Head of caudate nucleus (tissue), 42 donors: ENCODE measurements at regions not wholly inside any gene's neighbourhood (a gene's known extent, or its start where the extent isn't known, plus 50 kb on each side); places are given as distances from the start of the nearest gene placed in this dataset.

Experiments
- DNase-seq, 42 donors: peaks; one replicate each; pipeline versions ENCODE4 v3.0.0 to v3.0.0-alpha.2; 2020 to 2021; ENCODE audit warnings: mixed read lengths in 7 of 42
- intact Hi-C: fragments of 100-400 bp; cut with DNase I; formaldehyde crosslinking; loops from one replicate; pipeline ENCODE4 v1.15.0; 2022

DNA sequence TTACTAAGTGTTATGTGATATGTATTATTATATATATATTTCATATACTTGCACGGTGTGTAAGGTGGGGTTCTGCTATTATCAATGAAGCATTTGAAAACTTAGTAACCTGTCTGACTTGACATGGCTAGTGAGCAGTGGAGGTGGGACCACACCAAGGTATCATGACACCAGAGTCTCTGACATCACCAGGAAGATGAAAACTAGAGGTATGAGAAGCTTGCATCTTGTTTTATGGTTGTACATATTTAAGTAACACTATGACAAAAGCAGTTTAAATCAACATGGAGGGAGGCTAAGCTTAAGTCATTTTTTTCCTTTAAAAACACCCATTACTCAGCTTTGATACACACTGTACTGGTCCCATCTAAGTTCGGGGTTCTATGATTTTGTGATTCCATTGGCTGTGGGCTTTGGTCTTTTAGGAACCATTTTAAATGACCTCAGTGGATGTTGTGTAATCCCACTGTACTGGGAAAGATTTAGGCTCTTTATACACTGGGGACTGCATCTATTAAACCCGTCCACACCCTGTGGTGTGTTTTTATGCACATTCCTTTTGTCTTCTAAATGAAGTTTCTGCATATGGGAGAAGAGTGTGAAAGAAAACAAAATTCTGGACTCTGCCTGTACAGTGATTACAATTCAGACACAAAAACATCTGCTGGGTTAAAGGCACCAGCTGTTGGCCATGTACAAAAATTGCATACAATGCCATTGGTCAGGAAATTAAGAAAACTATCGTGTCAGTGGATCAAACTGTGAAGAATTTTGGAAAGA lies 570.6 kb downstream of the SPRY1 start:
- no peak for DNase-seq
- intact Hi-C loops: no loop called here

GRCh38 chr4:123972031-123972430 lies 575.4 kb downstream of the SPRY1 start:
- no peak for DNase-seq
- intact Hi-C loops: no loop called here

DNA sequence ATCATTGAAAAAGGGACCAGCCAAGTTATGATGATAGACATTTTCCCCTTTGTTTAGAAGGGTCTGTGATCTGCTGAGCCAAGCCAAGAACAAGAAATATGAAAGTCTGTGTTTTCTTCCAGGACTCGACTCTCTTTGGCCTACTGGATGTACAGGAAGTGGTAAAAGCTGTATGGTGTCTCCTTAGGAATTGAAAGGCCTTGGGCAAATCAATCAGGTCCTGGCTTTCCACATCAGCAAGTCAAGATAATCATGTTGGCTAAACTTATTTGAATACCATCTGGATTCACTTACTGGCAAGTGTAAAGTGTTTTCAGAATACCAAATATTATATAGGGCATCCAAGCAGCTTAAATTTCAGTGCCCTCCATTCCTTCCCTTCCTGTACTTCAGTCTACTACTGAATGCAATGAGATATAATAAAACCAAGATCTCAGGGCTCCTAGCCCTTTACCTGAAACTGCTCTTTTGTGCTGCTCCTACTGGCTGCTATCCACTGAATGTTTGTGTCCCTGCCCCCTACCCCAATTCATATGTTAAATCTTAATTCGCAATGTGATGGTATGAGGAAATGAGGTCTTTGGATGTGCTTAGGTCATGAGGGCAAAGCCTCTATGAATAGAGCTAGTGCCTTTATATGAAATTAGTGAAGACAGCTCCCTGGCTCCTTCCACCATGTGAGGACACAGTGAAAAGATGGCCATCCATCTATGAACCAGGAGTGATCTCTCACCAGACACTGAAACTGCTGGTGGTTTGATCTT lies 578.0 kb downstream of the SPRY1 start:
- no peak for DNase-seq
- intact Hi-C loops: no loop called here

DNA sequence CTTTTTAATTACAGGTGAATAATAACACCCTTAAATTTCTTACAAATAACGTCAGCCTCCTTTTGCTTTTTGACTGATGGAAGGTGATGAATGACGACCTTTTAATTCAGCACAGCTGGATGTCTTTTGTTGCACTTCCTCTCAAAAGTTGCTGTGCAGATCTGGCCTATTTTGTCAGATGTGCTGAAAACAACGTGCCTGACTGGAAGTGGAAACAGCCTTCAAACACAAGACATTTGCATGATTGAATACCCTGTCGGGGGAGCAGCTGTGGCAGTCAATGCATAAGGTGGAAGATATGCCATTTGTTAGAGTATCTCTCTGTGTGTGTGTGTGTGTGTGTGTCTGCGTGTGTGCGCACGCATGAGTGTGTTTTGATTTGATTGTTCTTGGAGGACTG lies 579.7 kb downstream of the SPRY1 start:
- no peak for DNase-seq
- intact Hi-C loops: no loop called here

DNA sequence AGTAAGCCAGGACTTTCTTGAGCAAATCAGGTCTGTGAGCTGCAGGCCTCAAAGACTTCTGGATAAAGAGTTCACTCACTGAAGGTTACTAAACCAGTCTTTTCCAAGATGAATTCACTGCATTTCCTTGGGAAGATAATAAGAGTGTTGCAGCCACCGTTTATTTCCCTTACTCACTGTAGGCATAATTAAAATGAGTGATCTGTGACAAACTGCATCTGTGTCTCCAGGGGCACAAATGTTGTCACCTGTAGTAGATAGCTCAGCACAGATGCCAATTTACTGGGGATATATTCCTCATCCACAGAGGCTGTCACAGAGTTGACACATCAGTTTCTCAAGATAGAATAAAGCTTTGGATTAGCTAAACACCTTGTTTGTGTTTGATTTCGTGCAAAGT lies 580.2 kb downstream of the SPRY1 start:
- intact Hi-C loops: no loop called here
- no peak for DNase-seq

GRCh38 chr4:123977641-123978081 lies 581.1 kb downstream of the SPRY1 start:
- DNase-seq: no peak
- intact Hi-C loops: no loop called here

DNA sequence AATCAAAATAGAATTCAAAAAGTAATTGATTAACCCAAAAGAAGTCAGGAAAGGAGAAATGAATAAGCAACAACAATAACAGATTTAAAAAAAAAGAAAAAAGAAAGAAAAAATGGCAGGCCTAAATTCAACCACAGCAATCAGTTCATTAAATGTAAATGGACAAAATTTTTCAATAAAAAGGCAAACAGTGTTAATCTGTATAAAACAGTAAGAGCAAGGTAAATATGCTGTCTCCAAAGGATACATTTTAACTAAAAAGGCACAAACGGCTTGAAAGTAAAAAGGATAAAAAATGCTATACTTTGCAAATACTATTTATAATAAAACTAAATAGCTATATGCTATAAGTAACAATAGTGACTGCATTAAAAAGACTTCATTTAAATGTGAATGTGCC lies 582.0 kb downstream of the SPRY1 start:
- intact Hi-C loops: no loop called here
- DNase-seq: no peak

DNA sequence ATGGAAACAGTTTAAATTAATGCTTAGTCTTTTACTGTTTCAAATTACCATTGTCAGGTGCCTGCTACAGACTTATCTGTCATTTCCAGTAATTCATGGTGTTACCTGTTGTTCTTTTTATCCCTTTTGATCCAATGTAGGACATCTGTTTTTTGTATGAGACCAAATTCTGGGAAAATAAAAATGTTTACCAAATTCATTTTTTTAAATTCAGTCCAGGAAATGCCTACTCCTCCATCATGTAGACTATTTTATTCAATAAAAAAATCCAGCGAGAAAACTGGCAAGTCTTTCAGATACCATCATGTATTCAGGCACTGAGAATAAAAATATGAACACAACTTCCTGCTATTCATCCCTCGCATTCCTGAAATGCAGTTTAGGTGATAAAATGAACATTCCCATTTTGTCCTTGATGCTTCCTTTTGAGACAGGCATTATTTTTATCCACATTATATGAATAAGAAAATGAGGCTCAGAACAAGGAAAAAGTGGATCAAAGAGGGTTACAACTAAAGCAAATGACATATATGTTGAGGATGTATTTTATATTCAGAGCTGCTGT lies 584.2 kb downstream of the SPRY1 start:
- intact Hi-C loops: no loop called here

GRCh38 chr4:123984886-123985285 lies 588.3 kb downstream of the SPRY1 start:
- DNase-seq: no peak
- intact Hi-C loops: no loop called here

More for the DNA sequence above, 584.2 kb downstream of the SPRY1 start:
- DNase-seq: no peak

DNA sequence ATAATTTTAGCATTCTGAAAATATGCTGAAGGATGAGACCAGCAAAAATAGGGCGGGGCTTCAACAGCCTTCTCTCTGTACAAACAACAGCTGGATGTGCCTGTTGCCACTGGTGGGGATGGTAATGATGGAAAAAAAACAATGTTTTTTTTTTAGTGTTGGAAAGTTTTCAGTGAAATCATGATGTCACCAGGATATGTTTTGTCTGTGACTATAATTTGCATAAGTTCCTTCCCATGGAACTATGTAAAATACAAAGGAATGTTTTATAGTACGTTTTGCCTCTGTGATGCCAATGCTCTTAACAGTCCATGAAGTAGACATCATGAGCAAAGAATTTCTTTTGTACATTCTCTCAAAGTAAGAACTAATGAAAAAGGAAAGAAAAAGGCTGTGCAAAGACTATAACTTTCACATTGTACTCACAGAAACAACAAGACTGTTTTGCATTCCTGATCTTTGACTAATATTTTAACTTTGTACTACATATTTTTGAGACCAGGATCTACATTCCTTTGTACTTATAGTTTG lies 589.7 kb downstream of the SPRY1 start:
- intact Hi-C loops: no loop called here
- DNase-seq: peak in 1 of 42 donors; percentile 7

- no peak for DNase-seq
- intact Hi-C loops: no loop called here
Observed at GRCh38 chr4:123987408-123987807, 590.8 kb downstream of the SPRY1 start.

- no peak for DNase-seq
- intact Hi-C loops: no loop called here
Observed at GRCh38 chr4:123990310-123990870, 593.8 kb downstream of the SPRY1 start.

GRCh38 chr4:123994917-123995316 lies 598.3 kb downstream of the SPRY1 start:
- DNase-seq: no peak
- intact Hi-C loops: no loop called here

DNA sequence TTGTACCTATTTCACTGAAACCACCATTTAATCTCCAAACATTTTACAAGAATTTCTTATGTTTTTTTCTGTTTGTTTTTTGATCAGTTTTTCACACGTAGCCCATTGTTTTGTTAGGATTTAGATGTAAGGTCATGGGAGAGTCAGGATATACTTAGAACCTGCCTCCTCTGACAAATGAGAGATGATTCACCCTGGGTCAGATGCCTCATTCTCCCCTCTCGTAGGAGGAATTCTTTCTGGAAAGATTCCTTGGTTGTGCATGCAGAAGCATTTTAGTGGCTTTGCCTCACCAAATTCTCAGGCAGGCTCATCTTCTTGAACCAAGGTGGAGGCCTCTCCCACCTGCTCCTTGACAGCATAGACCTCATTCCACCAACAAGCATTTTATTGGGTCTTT lies 599.3 kb downstream of the SPRY1 start:
- peak in 1 of 42 donors; percentile 9 for DNase-seq
- intact Hi-C loops: no loop called here

GRCh38 chr4:123996718-123997510 lies 600.3 kb downstream of the SPRY1 start:
- intact Hi-C loops: no loop called here
- DNase-seq: peak in 3 of 42 donors; percentile 8 to 37 (median 17)

- no peak for DNase-seq
- intact Hi-C loops: no loop called here
Observed at GRCh38 chr4:123997776-123998449, 601.3 kb downstream of the SPRY1 start.

DNA sequence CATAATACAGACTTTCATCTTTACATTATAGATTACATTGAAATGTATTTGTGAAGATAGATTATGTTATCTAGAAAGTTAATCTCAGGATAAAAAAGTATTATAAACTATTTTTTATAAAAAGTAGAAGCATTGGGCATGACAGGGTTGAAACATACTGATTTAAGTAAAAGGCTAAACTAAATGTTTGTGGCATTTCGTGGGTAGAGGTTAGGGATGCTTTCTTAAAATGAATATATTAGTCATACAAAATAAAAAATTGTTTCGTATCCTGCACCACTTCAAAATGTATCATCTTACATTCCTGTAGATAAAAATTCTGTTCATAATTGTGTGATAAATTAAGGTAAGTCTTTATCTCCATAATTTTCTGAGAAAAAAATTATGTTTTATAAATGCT lies 603.6 kb downstream of the SPRY1 start:
- no peak for DNase-seq
- intact Hi-C loops: no loop called here

- DNase-seq: no peak
- intact Hi-C loops: no loop called here
Observed at GRCh38 chr4:124015766-124016165, 619.2 kb downstream of the SPRY1 start.
